SK-N-SH treated with all-trans-retinoic acid at 6 μM for 48 hours (cell line): ENCODE measurements at regions not wholly inside any gene's neighbourhood (a gene's known extent, or its start where the extent isn't known, plus 50 kb on each side); places are given as distances from the start of the nearest gene placed in this dataset.

ENCODE experiments used
- CSDC2 ChIP-seq: fragments of 250-450 bp; sonication (Bioruptor Pico); IDR thresholded peaks from 2 replicates; pipeline ENCODE4 v1.5.0; 2020; ENCODE audit warnings: mild to moderate bottlenecking, moderate library complexity
- ISL1 ChIP-seq: fragments of 250-450 bp; sonication (Bioruptor Pico); IDR thresholded peaks from 2 replicates; pipeline ENCODE4 v2.1.2; 2022; ENCODE audit warnings: mild to moderate bottlenecking, moderate library complexity
- OSR1 ChIP-seq: fragments of 250-450 bp; sonication (Bioruptor Pico); IDR thresholded peaks from 2 replicates; pipeline ENCODE4 v1.8.0; 2022; ENCODE audit warnings: moderate library complexity, mild to moderate bottlenecking, inconsistent platforms
- SNAI2 ChIP-seq: fragments of 250-450 bp; sonication (Bioruptor Pico); IDR thresholded peaks from 2 replicates; pipeline ENCODE4 v1.5.0; 2020; ENCODE audit warnings: mild to moderate bottlenecking, moderate library complexity
- TCF4 ChIP-seq: fragments of 250-450 bp; sonication (Bioruptor Pico); IDR thresholded peaks from 2 replicates; pipeline ENCODE4 v1.8.0; 2021; ENCODE audit warnings: mild to moderate bottlenecking, moderate library complexity, borderline replicate concordance
- TOX ChIP-seq: fragments of 250-450 bp; sonication (Bioruptor Pico); IDR thresholded peaks from 2 replicates; pipeline ENCODE4 v1.8.0; 2021; ENCODE audit warnings: mild to moderate bottlenecking, moderate library complexity, borderline replicate concordance
- ZNF70 ChIP-seq: fragments of 450-650 bp; formaldehyde crosslinking; IDR thresholded peaks from 2 replicates; pipeline ENCODE4 v1.5.0; 2020; ENCODE audit warnings: mild to moderate bottlenecking, moderate library complexity
- ZNF8 ChIP-seq: fragments of 450-650 bp; formaldehyde crosslinking; IDR thresholded peaks from 2 replicates; pipeline ENCODE4 v1.5.0; 2020; ENCODE audit warnings: mild to moderate bottlenecking, moderate library complexity
- TF ChIP-seq, protein P1 (sequence below): fragments of 250-450 bp; sonication (Bioruptor Pico); IDR thresholded peaks from 2 replicates; pipeline ENCODE4 v1.5.1; 2021; ENCODE audit warnings: mild to moderate bottlenecking, moderate library complexity
- TF ChIP-seq, protein P2 (sequence below): fragments of 250-450 bp; sonication (Bioruptor Pico); IDR thresholded peaks from 2 replicates; pipeline ENCODE4 v1.5.1; 2020; ENCODE audit warnings: low read depth, mild to moderate bottlenecking, moderate library complexity

DNA sequence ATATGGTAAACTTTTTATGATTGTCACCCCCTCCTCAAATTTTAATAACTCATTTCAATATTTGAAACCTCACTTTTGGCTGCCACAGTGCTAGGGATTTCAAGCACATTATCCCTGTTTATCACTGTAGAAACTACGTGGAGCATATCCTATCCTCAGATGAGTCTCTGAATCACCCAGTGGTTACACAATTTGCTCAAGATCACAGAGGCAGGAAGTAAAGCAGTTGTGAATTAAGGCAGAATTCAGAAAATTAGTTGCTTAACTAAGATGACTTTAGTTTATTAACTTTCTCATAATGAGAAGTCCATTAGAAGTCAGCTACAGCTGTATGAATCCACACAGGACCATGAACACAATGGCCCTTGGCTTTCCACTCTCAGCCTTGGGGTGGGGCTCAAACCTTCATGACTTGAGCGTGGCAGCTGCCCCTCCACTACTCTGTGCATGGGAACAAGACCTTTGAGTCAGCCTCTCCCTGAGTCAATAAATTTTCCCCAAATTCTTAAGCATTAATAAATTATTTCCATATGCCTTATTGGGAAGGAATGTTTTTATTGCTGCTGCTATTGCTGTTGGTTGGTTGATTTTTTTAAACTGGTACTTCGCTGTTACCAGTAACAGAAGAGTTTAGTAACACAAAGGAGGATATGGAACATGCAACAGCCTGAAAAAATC, 369.0 kb downstream of the CBLN2 start:
- TF ChIP-seq ZNF70 (CRISPR knock-in tag) (no peak), ZNF8 (CRISPR knock-in tag) (no peak), CSDC2 (no peak), SNAI2 (no peak), ISL1 (CRISPR knock-in tag) (no peak), TOX (no peak), OSR1 (CRISPR knock-in tag) (no peak), TCF4 (CRISPR knock-in tag) (no peak)
- TF ChIP-seq, protein P1, sequence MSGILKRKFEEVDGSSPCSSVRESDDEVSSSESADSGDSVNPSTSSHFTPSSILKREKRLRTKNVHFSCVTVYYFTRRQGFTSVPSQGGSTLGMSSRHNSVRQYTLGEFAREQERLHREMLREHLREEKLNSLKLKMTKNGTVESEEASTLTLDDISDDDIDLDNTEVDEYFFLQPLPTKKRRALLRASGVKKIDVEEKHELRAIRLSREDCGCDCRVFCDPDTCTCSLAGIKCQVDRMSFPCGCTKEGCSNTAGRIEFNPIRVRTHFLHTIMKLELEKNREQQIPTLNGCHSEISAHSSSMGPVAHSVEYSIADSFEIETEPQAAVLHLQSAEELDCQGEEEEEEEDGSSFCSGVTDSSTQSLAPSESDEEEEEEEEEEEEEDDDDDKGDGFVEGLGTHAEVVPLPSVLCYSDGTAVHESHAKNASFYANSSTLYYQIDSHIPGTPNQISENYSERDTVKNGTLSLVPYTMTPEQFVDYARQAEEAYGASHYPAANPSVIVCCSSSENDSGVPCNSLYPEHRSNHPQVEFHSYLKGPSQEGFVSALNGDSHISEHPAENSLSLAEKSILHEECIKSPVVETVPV (CRISPR knock-in tag), result no peak
- TF ChIP-seq, protein P2, sequence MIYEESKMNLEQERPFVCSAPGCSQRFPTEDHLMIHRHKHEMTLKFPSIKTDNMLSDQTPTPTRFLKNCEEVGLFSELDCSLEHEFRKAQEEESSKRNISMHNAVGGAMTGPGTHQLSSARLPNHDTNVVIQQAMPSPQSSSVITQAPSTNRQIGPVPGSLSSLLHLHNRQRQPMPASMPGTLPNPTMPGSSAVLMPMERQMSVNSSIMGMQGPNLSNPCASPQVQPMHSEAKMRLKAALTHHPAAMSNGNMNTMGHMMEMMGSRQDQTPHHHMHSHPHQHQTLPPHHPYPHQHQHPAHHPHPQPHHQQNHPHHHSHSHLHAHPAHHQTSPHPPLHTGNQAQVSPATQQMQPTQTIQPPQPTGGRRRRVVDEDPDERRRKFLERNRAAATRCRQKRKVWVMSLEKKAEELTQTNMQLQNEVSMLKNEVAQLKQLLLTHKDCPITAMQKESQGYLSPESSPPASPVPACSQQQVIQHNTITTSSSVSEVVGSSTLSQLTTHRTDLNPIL (CRISPR knock-in tag), result no peak
